ENCODE measurements at regions not wholly inside any gene's neighbourhood (a gene's known extent, or its start where the extent isn't known, plus 50 kb on each side); places are given as distances from the start of the nearest gene placed in this dataset.

DNA sequence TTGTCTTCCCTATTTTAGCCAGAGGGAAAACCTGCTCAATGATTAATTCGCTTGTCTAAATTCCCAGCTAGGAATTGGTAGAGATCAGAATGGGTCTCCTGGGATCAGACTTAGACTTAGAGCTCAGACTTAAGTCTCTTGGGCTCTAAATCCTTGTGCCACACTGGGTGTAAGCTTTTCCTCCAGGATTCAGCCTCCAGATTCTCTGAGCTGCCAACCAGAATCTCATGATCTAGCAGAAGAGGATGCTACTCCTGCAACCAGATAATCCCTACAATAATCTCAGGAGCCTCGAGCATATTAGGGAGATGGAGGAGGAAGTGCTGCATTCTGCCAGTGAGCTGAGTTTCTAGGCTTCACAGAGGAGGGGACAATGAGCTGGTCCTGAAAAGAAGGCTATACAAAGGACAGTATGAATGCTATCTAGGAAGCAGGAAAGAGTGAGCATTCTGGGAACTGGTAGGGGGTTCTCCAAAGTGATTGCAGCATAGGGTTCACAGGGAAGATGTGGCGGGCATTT, 211.6 kb upstream of the SESN3 start:
- 39% methylated on average over 3 of the region's 3 CpGs for WGBS (ENCODE audit: low lambda C conversion rate)
- Histone ChIP-seq H3K9me3 (no peaks in the 10 kb centered on the region), H3K36me3 (replicated peaks in 1 of 2; ENCODE audit: control insufficient read depth in 1 of 2, insufficient read depth in 2 of 2, low read length in 1 of 2) (no peaks in the 10 kb centered on the region), H3F3A (replicated peaks; ENCODE audit: insufficient read depth) (no peaks in the 10 kb centered on the region), H3K9me2 (no peaks in the 10 kb centered on the region), H3K9ac (no peak overlapping the region), H4K20me1 (ENCODE audit: insufficient read depth) (no peaks in the 10 kb centered on the region), H3K4me2 (no peak overlapping the region), H3K4me1 (ENCODE audit: control insufficient read depth in 1 of 2, insufficient read depth in 2 of 2, low read depth in 1 of 2, low read length in 1 of 2) (peaks cover 0 to 2% of the 10 kb centered on the region in 2 experiments; a peak in 1 of 4 replicates), H2AFZ (ENCODE audit: low read depth) (no peak overlapping the region), H3K79me2 (ENCODE audit: insufficient read depth) (no peaks in the 10 kb centered on the region), H3K27ac (ENCODE audit: low read depth in 2 of 2, low read length in 1 of 2) (no peak overlapping the region), H3K27me3 (ENCODE audit: insufficient read depth) (no peaks in the 10 kb centered on the region), H3K4me3 (ENCODE audit: low read depth in 2 of 2, low read length in 1 of 2) (no peak overlapping the region)
- ChIA-PET POLR2A (no interaction called here), CTCF (interaction anchor here (1.1 kb wide), 1 partner anchor 8 kb away, joined by 3 read pairs; no protein-coding TSS in a partner anchor)
- DNase-seq: no peak
- TF ChIP-seq RXRA (IDR thresholded peaks at IDR 0.05; ENCODE audit: borderline replicate concordance, low read depth) (no peak), EP300 (IDR thresholded peaks at IDR 0.05; ENCODE audit: borderline replicate concordance in 1 of 2, low read depth in 1 of 2, low read length in 1 of 2) (no peak), YY1 (IDR thresholded peaks at IDR 0.05; ENCODE audit: low read depth) (no peak), RFX5 (IDR thresholded peaks at IDR 0.05; ENCODE audit: low read length) (no peak), ELF1 (IDR thresholded peaks at IDR 0.05) (no peak), JUND (IDR thresholded peaks at IDR 0.05) (no peak), MXI1 (IDR thresholded peaks at IDR 0.05; ENCODE audit: low read depth, low read length) (no peak), GATA2 (CRISPR knock-in tag; IDR thresholded peaks at IDR 0.05) (no peak), MEF2A (IDR thresholded peaks at IDR 0.05; ENCODE audit: borderline replicate concordance, low read depth) (no peak), NRF1 (IDR thresholded peaks at IDR 0.05; ENCODE audit: low read depth, low read length) (no peak), FOSL2 (IDR thresholded peaks at IDR 0.05; ENCODE audit: borderline replicate concordance, low read depth) (no peak), SMC3 (IDR thresholded peaks at IDR 0.05; ENCODE audit: low read depth, low read length) (no peak), FOXM1 (IDR thresholded peaks at IDR 0.05; ENCODE audit: low read depth) (no peak), SIN3A (IDR thresholded peaks at IDR 0.05; ENCODE audit: borderline replicate concordance, low read depth, low read length) (no peak)
- TF ChIP-seq, protein P1, sequence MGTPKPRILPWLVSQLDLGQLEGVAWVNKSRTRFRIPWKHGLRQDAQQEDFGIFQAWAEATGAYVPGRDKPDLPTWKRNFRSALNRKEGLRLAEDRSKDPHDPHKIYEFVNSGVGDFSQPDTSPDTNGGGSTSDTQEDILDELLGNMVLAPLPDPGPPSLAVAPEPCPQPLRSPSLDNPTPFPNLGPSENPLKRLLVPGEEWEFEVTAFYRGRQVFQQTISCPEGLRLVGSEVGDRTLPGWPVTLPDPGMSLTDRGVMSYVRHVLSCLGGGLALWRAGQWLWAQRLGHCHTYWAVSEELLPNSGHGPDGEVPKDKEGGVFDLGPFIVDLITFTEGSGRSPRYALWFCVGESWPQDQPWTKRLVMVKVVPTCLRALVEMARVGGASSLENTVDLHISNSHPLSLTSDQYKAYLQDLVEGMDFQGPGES (IDR thresholded peaks at IDR 0.05; ENCODE audit: low read depth, low read length): no peak
- TF ChIP-seq, protein P2, sequence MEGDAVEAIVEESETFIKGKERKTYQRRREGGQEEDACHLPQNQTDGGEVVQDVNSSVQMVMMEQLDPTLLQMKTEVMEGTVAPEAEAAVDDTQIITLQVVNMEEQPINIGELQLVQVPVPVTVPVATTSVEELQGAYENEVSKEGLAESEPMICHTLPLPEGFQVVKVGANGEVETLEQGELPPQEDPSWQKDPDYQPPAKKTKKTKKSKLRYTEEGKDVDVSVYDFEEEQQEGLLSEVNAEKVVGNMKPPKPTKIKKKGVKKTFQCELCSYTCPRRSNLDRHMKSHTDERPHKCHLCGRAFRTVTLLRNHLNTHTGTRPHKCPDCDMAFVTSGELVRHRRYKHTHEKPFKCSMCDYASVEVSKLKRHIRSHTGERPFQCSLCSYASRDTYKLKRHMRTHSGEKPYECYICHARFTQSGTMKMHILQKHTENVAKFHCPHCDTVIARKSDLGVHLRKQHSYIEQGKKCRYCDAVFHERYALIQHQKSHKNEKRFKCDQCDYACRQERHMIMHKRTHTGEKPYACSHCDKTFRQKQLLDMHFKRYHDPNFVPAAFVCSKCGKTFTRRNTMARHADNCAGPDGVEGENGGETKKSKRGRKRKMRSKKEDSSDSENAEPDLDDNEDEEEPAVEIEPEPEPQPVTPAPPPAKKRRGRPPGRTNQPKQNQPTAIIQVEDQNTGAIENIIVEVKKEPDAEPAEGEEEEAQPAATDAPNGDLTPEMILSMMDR (IDR thresholded peaks at IDR 0.05): no peak
- TF ChIP-seq, protein P3, sequence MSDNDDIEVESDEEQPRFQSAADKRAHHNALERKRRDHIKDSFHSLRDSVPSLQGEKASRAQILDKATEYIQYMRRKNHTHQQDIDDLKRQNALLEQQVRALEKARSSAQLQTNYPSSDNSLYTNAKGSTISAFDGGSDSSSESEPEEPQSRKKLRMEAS (IDR thresholded peaks at IDR 0.05; ENCODE audit: low read depth): no peak
